Activated CD8-positive, alpha-beta memory T cell treated with anti-CD3 and anti-CD28 coated beads, Interleukin-2, amount 50 U/mL, for 24 hours (primary cell): ENCODE measurements at regions not wholly inside any gene's neighbourhood (a gene's known extent, or its start where the extent isn't known, plus 50 kb on each side); places are given as distances from the start of the nearest gene placed in this dataset.

Experiments
- DNase-seq: peaks from one replicate; pipeline ENCODE4 v3.0.0-alpha.2; 2020; ENCODE audit errors: extremely low read depth

- no peak for DNase-seq
Measured at GRCh38 chr2:160955578-160955977, 204.7 kb upstream of the TANK start.

GRCh38 chr2:160956243-160956802 is 203.9 kb upstream of the TANK start:
- DNase-seq: no peak

DNA sequence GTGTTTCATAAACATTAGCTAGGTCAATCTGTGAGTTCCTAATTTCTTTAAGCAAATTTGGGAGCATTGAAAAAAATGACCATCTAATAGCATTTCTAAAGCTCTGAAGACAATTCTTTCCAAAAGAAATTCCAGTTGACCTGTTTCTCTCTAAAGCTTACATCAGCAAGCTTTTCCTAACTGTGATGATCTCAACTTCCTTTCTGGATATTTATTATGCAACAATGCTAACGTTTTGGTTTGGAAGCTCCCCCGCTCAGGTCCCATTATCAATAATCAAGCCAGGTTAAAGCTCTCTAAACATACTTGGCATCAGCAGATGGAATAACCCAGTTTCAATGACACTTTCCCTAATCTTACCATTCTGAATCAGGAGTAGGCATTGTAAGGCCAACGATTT is 196.3 kb upstream of the TANK start:
- no peak for DNase-seq

DNA sequence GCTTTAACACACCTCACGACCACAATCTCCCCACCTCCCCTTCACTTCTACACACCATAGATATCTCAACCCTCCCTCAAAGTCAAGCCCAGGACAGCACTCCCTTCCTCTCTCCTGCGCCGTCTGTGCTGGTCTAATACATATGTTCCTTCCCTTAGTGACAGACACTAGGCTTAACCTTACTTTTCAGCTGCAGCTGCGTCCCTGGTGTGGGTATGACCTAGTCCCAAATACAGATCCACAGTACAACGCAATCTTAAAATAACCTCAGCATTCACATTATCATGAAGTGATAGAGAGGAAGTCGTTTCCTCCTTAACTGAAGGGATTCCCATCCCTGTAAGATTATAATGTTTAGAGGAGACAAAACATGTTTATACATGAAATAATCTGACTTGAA is 192.7 kb upstream of the TANK start:
- no peak for DNase-seq

GRCh38 chr2:160968183-160968582 is 192.0 kb upstream of the TANK start:
- no peak for DNase-seq

GRCh38 chr2:160970052-160970965 is 189.9 kb upstream of the TANK start:
- no peak for DNase-seq

GRCh38 chr2:160973991-160974390 is 186.2 kb upstream of the TANK start:
- no peak for DNase-seq

DNA sequence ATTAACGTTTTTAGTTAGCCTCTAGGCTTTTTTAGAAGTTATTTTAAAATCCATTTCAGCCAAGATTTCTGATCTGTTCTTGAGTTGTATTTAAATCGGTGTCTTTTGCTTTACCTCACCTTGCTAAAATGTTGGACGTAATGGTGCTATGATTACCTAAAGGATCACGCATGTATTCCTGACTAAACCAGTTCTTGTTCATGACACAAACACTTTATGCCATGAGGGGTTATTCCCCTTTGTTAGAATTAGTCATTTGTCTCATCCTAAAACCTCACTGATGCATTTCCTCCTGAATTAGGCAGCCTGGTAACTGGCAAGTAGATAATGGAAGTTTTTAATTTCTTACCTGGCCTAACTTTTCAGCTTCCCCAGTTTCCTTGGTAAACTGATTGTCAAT is 185.4 kb upstream of the TANK start:
- DNase-seq: no peak

GRCh38 chr2:160976797-160977196 is 183.4 kb upstream of the TANK start:
- no peak for DNase-seq

DNA sequence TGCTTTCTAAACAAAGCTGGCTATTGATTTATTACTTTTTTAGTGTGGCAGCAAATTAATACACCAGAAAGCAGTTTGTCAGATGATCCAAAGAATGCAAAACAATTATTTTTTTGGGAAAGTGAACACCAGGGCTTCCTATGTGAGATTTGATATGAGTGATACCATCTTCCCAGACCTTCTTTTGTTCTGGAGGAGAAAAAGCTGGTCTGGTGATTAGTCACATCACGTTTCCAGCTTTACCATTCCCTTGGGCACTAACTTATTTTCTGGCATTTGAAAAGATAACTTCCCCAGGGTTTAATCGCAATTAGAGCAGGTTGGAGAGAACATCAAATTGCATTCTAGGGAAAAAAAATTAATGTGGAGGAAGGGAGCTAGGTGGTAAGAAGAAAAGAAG is 182.9 kb upstream of the TANK start:
- DNase-seq: no peak

DNA sequence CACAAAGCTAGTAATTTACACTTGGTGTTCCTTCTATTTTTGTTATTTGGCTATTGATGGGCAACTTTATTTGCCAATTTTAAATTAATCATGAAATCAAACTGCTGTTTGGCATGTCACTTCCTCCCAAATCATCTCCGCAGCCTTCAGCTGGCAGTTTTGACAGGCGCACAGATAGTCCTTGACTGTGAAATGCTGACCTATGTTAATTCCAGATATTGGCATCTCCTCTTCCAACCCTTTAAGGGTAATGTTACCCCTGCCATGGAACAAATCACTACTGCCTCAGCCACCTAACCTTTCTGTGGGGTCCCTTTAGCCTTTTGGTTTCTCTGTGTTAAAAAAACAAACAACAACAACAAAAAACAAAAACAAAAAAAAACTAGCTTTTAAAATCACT is 182.4 kb upstream of the TANK start:
- no peak for DNase-seq

- DNase-seq: no peak
Measured at GRCh38 chr2:160984426-160985077, 175.7 kb upstream of the TANK start.

DNA sequence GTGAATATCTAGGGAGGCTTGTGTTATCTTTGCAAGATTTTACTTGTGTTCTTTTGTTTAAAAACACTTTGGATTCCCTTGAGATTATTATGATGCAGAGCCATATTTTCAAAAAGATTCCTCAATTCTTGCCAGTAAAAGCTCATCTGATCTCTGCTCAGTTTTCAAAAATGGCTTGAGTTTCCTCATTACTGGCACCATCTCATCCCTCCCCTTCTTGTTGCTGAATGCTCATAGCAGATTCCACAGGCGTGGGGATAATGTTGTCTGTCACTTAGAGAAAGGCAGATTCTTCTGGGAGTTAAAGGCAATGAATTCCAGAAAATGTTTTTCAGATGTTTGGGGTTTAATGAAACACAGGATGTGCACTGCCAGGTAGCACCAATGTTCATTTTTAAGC is 170.4 kb upstream of the TANK start:
- no peak for DNase-seq

GRCh38 chr2:160993654-160994061 is 166.6 kb upstream of the TANK start:
- no peak for DNase-seq

- DNase-seq: peak; percentile 47
Measured at GRCh38 chr2:160994141-160995002, 165.9 kb upstream of the TANK start.

DNA sequence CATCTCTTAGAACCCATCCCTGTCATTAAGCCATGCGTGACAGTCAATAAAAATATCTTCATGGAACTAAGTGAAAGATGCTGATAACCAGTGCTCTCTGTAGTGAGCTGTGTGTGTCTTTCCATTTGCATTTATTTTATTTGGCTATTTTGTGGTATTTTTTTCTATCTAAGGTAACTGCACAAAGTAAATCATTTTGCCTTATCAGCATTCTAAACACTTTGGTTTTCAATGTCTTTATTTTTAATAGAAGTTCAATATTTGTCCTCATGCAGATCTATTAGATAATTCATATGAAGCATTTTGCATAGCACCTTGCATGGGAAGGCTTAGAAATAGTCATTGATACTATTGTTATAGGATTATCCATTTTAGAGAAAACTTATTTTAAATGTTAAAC is 163.6 kb upstream of the TANK start:
- no peak for DNase-seq

GRCh38 chr2:161004379-161004778 is 155.8 kb upstream of the TANK start:
- DNase-seq: no peak

GRCh38 chr2:161005170-161005569 is 155.1 kb upstream of the TANK start:
- DNase-seq: no peak

DNA sequence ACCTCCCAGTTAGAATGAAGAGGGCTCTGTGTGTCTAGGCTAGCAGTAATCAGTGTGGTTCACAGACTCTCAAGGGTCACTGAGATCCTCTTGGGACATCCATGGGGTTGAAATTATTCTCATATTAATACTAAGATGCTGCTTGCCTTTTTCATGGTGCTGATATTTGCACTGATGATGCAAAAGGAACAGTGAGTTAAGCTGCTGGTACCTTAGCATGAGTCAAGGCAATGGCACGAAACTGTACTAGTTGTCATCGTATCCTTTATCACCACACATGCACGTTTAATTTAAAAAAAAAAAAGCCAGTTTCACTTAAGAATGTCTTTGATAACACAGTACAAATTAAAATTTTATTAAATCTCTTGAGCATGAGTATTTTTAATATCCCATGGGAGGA is 151.9 kb upstream of the TANK start:
- DNase-seq: no peak

GRCh38 chr2:161010503-161011015 is 149.7 kb upstream of the TANK start:
- no peak for DNase-seq

- DNase-seq: no peak
Measured at GRCh38 chr2:161017780-161018470, 142.3 kb upstream of the TANK start.
